ENCODE measurements at regions not wholly inside any gene's neighbourhood (a gene's known extent, or its start where the extent isn't known, plus 50 kb on each side); places are given as distances from the start of the nearest gene placed in this dataset.
"Not testable (repeated sequence)": the region's sequence is repeated elsewhere in the genome, so short reads cannot be mapped to it uniquely, and the experiment has no call there.

DNA sequence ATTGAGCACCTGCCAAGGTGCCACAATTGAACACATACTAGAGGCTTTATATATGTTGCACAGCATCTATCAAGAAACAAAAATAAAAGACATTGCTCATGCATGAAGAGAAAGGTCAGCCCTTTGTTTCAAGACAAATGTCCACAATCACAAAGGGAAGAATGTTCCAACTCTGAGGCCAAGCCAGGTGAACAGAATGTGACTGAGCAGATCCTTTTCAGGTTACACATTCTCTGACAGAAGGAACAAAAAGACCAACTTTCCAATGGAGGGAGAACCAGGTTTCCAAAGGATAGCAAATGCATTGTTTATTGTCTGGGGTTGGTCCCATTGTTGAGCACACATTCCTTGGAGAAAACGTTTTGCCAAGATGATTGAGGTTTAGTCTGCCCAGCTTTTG, 50.2 kb upstream of the FAM174B start:
- no peak for DNase-seq

DNA sequence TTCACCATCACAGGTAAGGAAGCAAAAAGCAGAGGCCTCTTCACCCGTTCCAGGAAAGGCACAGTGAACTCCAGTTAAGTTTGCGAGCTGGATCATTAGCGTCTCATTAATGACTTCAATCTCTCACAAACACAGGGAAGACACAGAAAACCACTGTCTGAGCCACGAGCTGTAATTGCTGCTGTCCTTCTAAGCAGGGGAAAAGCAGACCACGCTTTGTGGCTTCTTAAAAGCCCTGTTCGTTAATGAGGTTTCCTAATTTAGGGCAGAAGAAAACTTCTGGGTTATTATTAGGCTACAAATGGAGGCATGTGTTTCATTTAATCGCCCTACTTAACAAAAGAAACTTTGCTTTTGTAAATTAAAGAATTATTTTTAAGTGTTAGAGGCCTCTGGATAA, 50.6 kb upstream of the FAM174B start:
- DNase-seq, result no peak

DNA sequence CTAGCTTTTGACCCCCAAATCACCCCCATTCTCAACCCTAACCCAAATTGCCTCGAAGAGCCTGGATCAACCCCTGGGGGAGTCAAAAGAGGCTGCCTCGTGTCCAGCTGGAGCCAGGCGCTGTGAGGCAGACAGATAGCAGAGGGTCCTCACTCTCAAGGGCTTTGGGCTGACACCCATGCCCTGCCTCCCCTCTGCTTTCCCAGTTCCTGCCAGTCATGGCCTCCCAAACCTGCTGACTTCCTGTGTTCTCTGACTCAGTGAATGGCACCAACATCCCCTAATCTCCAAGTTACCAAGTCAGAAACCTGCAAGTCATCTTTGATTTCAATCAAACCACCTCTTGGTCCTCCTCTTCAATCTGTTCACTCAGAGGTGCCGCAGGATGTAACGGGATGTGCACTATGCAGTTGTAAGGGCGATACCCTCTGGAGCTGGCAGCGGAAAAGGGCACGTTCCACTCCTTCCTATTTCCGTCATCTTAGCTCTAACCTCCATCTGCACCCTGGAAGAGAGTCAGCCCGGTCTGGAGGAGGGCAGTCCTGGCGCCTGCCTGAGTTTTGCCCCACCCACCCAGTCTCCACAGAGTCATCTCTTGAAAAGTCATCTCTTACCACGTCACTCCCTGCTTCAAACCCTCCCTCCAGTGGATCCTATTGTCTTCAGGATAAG, 52.4 kb upstream of the FAM174B start:
- no peak for DNase-seq

DNA sequence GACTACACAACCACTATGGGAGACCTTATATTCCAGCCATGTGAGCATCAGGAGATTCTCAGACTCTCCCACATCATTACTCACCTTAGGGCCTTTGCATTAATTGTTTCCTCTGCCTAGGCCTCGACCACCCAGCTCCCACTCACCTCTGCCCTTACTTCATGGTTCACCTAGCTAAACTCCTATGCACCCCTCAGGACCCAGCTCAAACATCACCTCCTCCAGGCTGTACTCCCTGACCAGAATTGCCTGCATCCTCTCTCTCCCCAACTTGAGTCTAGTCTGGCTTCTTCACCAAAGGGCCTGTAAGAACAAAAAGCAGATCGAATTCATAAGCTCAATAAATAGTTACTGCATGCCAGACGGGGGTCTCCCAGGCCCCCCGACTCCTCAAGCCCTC, 53.1 kb upstream of the FAM174B start:
- no peak for DNase-seq

DNA sequence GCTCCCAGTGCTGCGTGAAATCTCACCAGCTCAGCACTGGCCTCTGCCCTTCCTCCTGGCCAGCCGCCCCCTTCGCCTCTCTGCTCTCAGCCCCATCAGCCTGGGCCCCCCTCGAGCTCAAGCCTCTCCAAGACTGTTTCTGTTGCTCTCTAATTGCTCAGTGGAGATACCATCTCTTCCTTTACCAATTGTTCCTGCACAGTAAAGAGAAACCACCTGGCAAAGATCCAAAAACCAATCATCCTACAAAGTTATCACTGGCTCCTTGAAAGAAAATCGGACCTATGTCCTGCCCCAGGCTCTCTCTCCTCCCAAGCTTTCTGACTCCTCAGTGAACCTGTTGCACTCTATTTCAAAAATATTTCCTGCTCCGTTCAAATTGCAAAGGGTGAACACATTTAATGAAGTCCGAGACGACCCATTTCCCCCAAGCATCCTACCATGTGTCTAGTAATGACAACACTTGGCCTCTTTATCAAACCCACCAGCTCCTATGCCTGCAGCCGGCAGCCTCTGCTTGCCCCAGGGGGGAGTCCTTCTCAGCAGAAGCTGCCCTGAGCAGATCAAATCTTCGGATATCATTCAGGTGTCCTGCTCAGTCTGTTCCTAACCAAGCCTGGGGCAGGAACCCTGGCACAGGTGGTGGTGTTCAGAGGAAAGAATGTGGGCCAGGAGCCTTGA, 53.7 kb upstream of the FAM174B start:
- no peak for DNase-seq

DNA sequence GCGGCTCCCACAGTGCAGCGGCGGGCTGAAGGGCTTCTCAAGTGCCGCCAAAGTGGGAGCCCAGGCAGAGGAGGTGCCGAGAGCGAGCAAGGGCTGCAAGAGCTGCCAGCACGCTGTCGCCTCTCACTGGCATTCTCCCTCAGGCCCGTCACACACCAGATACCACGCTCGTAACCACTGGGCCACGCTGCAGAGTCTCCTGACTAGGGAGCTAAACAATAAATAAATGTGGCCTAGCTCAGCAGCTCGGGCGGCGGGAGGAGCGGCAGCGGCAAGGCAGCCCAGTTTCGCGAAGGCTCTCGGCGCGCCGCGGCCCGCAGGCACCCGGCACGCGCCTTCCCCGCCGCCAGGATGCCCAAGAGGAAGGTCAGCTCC, 55.9 kb upstream of the FAM174B start:
- DNase-seq, result no peak

DNA sequence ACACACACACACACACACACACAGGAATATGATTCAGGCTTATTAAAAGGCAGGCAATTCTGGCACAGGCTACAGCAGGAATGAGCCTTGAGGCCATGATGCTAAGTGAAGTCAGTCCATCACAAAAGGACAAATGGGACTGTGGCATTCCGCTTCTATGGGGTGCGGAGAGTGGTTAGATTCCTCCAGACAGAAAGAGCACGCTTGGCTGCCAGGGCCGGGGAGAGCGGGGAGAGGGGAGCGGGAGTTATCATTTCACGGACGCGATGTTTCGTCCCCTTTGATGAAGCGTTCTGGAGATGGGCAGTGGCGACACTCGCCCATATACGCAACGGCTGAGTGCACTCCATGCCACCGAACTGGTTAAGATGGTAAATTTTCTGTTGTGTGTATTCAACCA, 58.5 kb upstream of the FAM174B start:
- no peak for DNase-seq

DNA sequence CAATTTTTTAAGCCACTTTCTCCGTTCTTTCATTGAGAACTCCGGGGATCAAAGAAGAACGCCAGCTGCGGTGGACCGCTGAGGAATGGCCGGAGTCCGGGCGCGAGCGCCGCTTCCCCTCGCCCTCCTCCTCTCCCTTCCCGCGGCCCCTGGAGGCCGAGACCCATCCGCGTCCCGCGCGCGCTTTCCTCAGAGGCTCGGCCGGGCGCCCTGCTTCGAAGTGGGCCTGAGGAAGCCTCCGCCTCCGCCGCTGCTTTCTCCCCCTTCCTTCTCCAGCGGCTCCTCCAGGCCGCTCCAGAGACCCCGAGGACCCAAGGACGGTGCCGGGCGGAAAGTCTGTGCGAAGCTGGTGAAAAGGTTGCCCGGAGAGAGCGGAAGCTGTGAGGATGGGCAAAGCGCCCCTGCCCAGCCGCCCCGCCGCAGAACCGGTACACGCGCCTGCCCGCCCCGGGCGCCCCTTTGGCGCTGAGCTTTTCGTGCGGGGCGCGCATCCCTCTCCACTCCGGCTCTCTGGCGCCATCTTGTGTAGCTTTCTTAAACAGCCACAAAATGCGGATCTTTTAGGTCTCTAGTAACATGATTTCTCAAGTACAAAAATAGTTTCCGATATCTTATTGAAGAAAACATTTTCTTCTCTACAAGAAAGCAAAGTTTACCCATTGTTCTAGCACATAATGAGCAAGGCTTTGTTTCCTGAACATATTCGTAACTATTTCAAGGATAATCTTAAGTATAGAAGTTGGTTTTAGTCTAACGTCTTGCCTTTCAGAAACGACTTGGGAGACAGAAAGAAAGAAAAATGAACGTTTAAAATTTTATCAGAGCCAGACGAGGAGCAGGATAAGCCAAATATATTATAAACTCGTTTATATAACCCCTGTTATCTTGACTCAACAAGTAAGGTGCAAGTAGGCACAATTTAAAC, 59.2 kb upstream of the FAM174B start:
- DNase-seq, result peak; percentile 52

DNA sequence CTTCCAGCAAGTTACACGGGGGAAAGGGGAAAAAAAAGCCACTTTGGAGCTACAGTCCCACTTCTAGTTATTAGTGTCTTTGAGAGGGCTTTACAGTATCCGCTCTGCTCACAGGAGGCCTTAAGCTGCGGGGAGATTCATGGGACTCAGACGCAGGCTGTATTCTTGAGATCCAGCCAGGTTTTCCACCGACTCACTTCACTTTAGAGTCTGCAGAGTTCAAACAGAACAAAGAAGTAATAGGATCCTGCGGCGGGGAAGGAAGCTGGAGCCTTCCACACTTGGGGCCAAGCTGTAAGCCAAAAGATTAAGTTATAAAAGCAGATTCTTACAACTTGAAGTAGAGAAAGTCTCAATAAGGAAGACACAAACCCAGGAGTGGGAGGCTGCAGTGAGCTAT, 60.2 kb upstream of the FAM174B start:
- no peak for DNase-seq

DNA sequence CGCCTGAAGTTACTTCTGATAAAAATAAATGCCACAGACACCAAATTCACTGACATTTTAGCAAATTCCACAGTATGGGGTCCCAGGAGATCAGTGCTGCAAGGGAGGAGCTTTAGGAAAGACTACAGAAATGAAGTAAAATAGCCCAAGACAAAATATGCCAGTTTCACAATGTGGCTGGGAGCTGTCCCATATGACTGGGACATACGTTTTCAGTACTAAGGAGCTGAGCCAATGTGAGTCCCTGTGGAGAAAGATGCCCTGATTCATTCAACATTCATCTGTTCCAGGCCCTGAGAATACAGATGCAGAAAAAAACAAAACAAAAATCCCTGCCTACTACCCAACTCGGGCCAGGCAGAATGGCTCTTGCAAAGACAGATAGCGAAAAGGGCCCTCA, 63.4 kb upstream of the FAM174B start:
- no peak for DNase-seq

DNA sequence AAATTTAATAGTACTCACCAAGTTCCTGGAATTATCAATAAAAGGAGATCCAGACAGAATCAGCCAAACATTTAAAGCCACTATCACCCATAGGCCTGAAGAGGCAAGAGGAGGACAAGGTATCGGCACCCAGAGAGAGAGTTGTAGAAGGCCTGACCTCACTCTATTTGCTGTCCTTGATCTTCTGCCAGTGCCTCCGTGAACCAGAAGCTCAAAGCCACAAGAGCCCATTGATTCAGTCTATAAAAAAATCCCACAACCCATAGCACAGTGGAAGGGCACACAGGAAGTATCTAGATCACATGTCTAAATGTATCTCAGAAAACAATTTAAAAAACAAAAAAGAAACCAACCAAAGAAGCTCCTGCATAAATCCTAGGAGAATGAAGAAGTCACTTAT, 68.6 kb upstream of the FAM174B start:
- DNase-seq, result no peak

DNA sequence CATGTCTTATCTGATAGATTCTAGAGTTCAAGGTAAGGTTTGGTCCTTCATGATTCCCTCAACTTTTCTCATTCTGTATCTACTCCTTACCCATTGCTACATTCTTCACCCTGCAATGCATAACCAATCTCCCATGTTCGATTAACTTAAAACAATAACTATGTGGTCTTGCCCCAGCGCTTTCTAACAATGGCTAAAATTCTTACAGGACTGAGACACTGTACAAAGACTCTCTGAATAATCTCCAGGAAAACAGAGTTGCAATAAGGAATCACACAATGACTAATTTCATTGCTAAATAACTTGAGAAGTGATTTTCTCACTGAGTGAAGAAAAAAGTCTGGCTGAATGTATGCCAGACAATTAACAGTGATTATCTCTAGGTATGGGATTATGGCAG, 69.6 kb upstream of the FAM174B start:
- DNase-seq, result no peak

DNA sequence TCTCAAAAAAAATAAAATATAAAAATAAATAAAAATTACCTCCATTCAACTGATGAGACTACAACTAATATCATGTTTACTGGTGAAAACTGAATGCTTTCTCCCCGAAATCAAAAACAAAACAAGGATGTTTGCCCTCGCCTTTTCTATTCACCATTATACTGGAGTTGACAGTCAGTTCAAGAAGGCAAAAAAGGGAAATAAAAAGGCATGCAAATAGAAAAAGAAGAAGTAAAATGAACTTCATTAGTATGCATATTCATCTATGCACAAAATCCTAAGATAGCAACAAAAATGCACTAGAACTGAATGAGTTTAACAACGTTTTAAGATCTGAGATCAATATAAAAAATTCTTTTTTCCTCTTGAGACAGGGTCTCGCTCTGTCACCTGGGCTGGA, 72.7 kb upstream of the FAM174B start:
- no peak for DNase-seq

DNA sequence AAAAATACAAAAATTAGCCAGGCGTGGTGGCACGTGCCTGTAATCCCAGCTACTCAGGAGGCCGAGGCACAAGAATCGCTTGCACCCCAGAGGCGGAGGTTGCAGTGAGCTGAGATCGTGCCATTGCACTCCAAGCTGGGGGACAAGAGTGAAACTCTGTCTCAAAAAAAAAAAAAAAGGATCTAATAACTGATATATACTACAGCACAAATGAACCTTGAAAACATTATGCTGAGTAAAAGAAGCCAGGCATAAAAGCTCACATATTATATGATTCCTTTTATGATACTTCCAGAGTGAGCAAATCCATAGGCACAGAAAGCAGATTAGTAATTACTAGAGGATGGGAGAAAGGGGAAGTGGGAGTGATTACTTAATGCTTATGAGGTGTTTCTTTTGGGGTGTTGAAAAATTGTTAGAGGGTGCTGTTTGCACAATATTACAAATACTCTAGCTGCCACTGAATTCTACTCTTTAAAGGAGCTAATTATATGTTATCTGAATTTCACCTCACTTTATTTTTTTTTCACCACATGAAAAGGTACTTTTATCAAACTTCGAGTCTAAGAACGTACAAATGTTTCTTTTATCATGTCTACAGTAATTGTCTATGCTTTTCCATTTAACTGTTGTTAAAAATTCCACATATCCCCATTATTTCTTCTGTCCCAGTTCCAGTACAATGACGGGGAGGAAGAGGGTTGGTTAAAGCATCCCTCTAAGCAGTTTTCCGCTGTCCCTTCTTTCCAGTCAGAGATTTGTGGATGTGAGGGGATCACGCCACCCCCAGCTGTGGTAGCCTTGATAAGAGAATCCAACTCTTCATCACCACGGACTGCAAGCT, 77.7 kb upstream of the FAM174B start:
- no peak for DNase-seq

DNA sequence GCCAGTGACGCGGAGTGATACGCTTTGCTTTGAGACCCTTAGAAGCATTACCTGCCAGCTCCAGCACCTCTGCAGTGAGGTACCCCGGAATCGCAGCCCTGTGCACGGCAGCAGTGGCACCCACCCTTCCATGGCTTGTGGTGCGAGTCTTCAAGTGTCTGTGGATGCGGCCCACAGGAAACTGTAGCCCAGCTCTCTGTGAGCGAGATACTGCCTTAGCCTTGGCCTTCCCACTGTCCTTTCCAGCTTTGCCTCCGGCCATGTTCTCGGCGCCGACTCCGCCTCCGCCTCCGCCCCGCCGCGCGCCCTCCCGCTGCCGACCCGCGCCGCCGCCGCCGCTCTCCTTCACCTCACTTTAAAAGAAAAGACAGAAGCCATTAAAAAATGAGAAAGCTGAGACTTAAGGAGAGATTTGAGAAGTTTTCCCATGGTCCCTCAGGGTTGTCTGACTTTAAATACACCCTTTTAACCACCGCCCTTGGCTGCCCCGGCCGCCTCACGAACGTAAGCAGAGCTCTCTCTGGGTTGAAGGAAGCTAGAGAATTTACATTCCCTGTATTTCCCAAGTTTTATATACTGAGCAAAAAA, 78.5 kb upstream of the FAM174B start:
- no peak for DNase-seq

DNA sequence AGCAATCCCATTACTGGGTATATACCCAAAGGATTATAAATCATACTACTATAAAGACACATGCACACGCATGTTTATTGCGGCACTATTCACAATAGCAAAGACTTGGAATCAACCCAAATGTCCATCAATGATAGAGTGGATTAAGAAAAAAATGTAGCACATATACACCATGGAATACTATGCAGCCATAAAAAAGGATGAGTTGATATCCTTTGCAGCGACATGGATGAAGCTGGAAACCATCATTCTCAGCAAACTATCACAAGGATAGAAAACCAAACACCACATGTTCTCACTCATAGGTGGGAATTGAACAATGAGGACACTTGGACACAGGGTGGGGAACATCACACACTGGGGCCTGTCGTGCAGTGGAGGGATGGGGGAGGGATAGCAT, 83.7 kb upstream of the FAM174B start:
- not testable (repeated sequence) for DNase-seq

DNA sequence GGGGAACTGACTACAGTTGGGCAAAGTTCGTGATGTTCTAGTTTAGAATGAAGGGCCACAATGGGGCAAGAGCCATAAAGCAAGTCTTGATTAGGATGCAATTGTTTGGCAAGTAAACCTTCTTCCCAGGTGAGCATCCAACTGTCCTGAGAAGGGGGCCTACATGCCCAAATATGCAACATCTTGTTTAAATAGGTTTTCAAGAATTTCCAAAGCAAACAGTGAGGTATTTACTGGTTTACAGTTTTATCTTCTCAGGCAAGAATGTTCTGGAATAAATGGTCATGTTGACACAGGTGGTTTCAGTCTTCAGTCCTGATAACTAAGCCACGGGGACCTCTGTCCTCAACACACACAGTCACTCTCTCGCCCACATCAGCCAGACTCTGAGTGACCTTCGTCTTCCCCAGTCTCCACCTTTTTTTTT, 90.3 kb upstream of the FAM174B start:
- DNase-seq, result no peak

DNA sequence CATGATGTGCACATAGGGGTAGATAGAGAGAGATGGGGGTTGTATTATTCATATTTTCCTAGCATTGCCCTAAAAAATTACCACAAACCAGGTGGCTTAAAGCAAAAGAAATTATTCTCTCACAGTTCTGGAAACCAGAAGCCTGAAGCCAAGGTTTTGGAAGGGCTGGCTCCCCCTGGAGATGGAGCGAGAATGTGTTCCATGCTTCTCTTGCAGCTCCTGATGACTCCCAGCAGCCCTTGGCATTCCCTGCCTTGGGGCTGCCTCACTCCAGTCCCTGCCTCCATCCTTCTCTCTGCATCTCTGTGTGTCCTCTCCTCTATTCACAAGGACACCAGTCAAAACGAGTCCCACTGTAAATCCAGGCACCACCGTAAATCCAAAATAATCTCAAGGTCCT, 91.5 kb upstream of the FAM174B start:
- no peak for DNase-seq

DNA sequence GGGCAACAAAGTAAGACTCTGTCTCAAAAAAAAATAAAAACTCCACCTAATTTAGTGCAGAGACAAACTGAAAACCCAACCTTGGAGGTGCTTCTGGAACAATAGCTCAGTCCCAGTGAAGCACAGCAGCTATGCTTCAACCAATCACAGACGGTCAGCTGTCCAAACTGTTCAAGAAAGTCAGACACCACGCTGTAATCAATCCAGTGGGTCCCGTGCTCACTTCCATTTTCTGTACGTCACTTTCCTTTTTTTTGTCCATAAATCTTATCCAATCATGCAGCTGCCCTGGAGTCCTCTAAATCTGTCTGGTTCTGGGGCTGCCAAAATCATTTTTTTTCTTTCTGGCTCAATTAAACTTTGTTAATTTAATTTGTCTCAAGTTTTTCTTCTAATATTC, 93.6 kb upstream of the FAM174B start:
- no peak for DNase-seq

DNA sequence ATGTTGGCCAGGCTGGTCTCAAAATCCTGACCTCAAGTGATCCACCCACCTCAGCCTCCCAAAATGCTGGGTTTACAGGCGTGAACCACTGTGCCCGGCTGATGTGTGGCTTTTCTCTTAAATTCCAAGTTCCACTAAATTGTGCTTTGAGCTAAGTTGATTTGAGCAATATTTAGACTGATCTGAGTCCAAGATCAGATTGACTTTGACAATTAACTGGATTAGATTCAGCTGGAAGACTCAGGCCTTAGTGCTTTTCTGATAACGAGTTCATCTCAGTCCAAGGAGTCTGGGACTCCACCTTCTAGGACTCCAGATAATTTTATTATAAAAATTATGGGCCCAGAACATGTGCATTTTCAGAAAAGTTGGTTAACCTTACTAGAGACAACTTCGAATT, 94.4 kb upstream of the FAM174B start:
- no peak for DNase-seq

DNA sequence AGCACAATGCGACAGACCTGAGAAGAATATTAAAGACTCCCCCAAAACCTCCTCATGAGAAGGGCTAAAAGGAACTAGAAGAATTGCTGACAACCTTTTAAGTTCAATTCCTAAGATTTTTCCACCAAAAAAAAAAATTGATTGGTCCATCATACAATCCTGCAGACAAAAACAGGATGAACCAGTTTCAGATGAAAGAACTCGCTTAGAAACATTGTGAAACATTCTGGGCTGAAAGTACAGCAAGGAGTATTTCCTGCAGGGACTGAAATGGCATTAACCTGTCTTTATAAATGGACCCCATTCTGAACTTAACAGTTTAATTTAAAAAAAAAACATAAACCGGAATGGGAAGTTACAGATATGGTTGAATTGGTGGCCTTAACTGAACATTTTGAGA, 96.0 kb upstream of the FAM174B start:
- no peak for DNase-seq

DNA sequence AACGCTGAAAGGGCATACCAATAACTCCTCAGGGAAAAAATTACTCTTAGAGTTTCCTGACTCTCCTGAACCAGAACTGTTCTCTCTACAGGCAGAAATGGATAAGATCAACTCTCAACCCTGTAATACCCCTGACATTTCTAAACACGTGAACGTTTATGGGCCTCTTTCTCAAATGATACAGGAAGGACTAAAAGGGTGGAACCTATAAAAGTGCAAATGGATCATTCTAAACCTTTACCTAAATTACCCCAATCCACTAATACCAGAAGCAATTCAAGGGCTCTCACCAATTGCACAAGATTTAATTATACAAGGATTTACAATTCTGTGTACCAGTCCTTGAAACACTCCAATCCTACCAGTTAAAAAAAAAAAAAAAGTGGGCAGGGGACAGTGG, 98.0 kb upstream of the FAM174B start:
- no peak for DNase-seq

DNA sequence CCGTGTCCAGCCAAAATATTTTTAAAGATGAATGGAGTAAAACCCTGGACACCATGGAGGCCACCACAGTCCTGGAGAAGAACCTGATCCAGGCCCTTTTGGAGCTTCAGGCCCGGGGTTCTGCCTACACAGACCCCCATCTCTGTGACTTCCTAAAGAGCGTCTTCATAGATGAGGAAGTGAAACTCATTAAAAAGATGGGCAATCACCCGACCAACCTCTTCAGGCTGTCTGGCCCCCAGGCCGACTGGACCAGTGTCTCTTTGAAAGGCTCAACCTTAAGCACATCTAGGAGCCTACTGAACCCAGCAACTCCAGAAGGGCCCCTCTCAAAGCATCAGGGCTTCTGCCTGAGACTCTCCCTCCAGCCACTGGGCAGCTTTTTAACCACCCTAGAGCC, 107.9 kb upstream of the FAM174B start:
- no peak for DNase-seq
